ENCODE measurements at regions not wholly inside any gene's neighbourhood (a gene's known extent, or its start where the extent isn't known, plus 50 kb on each side); places are given as distances from the start of the nearest gene placed in this dataset.

DNA sequence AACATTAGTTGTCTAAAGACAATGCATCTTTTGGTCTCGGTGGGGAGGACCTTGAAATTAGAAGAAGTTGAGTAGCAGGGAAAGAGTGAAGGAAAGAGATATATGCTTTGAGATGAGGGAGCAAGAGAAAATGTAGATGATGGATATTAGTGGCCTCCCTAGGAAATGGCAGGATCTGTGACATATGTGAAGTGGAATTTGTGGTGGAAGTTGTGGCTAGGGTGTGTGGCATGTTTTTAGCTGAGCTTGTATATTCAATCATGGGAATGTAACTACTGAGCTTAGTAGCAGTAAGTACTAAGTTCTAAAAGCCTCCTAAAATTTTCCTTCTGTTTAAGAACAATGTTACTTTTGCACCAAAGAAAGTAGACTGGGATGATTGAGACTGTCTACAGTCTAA is 382.8 kb upstream of the CTSO start:
- H3K4me3 ChIP-seq (ENCODE audit: low read depth, low read length): no peak overlapping the region
- no peak overlapping the region for H2AFZ ChIP-seq (ENCODE audit: low read length, unreplicated experiment)
- no peaks in the 10 kb centered on the region for H3K4me1 ChIP-seq (ENCODE audit: control insufficient read depth, insufficient read depth, low read length, unreplicated experiment)
- no peaks in the 10 kb centered on the region for H3K79me2 ChIP-seq (ENCODE audit: control insufficient read depth, insufficient read depth, low read length, unreplicated experiment)
- H3K27ac ChIP-seq (ENCODE audit: low read depth, low read length): no peak overlapping the region
- H3K27me3 ChIP-seq (ENCODE audit: insufficient read depth, low read length): no peaks in the 10 kb centered on the region
- H3K36me3 ChIP-seq (ENCODE audit: insufficient read depth, low read length): no peaks in the 10 kb centered on the region

DNA sequence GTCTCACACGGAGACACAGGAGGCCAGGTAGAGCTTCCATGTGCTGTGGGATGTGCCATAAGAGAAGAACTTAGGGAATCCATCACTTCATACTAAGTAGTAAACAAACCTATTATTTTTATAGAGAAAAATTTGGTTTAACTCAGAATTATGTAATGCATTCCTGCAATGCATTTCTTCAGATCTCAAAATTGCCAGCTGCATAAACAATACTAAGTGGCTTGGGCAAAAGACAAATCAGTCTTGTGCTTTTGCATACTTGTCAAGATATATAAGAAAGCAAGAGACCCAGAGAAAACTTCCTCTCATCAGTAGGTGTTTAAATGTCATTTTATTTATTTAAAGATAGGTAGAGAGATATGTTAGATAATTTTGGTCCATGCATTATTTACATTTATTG is 382.1 kb upstream of the CTSO start:
- Histone ChIP-seq H3K4me3 (ENCODE audit: low read depth, low read length) (no peak overlapping the region), H3K36me3 (ENCODE audit: insufficient read depth, low read length) (no peaks in the 10 kb centered on the region), H3K79me2 (ENCODE audit: control insufficient read depth, insufficient read depth, low read length, unreplicated experiment) (no peaks in the 10 kb centered on the region), H2AFZ (ENCODE audit: low read length, unreplicated experiment) (no peak overlapping the region), H3K4me1 (ENCODE audit: control insufficient read depth, insufficient read depth, low read length, unreplicated experiment) (no peaks in the 10 kb centered on the region), H3K27me3 (ENCODE audit: insufficient read depth, low read length) (no peaks in the 10 kb centered on the region), H3K27ac (ENCODE audit: low read depth, low read length) (no peak overlapping the region)

DNA sequence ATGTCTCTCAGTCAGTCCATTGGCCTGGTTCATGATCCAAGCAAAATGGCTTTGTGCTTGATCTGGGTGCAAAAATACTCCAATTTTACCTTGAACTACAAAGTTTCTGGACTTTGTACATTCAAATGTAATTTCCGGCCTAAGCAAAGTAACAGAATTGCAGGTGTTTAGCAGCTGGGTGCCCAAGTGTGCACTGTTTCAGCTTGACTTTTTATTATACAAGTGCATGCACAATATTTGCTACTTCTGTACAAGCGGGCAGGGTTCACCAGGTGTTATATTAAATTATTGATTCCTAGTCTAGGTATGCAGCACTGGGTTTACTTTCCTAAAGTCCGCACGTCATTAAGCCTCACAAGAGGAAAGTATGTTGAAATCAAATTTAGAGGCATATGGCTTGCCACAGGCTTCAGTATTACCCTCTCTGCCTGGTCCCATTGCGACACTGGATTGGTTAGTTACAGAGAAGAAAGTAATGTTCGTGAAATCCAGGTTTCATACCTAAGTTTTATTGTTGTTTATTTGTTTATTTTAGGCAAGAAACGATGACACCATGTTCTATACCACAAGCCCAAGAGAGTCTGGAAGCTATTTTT is 376.9 kb upstream of the CTSO start:
- no peaks in the 10 kb centered on the region for H3K4me1 ChIP-seq (ENCODE audit: control insufficient read depth, insufficient read depth, low read length, unreplicated experiment)
- H3K27ac ChIP-seq (ENCODE audit: low read depth, low read length): no peak overlapping the region
- no peaks in the 10 kb centered on the region for H3K27me3 ChIP-seq (ENCODE audit: insufficient read depth, low read length)
- no peaks in the 10 kb centered on the region for H3K79me2 ChIP-seq (ENCODE audit: control insufficient read depth, insufficient read depth, low read length, unreplicated experiment)
- no peaks in the 10 kb centered on the region for H3K36me3 ChIP-seq (ENCODE audit: insufficient read depth, low read length)
- no peak overlapping the region for H2AFZ ChIP-seq (ENCODE audit: low read length, unreplicated experiment)
- no peak overlapping the region for H3K4me3 ChIP-seq (ENCODE audit: low read depth, low read length)

DNA sequence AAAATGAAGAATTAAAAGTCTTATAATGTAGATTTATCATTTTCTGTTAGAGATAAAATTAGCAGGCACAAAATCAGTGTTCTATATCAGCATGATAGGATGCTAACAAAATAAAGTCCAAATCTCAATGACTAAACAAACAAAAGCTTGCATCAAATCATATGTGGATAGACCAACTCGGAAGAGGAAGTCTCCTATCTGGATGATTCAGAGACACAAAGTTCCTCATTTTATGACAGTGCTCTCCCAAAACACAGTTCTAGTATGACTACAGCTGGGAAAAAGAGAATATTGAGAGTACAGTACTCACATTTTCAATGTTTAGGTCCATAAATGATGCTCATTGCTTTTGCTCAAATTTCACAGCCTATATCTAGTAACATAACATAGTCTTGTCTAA is 376.1 kb upstream of the CTSO start:
- Histone ChIP-seq H3K79me2 (ENCODE audit: control insufficient read depth, insufficient read depth, low read length, unreplicated experiment) (no peaks in the 10 kb centered on the region), H3K36me3 (ENCODE audit: insufficient read depth, low read length) (no peaks in the 10 kb centered on the region), H2AFZ (ENCODE audit: low read length, unreplicated experiment) (peak overlapping the region; percentile 35), H3K27me3 (ENCODE audit: insufficient read depth, low read length) (no peaks in the 10 kb centered on the region), H3K27ac (ENCODE audit: low read depth, low read length) (no peak overlapping the region), H3K4me1 (ENCODE audit: control insufficient read depth, insufficient read depth, low read length, unreplicated experiment) (no peaks in the 10 kb centered on the region), H3K4me3 (ENCODE audit: low read depth, low read length) (no peak overlapping the region)

DNA sequence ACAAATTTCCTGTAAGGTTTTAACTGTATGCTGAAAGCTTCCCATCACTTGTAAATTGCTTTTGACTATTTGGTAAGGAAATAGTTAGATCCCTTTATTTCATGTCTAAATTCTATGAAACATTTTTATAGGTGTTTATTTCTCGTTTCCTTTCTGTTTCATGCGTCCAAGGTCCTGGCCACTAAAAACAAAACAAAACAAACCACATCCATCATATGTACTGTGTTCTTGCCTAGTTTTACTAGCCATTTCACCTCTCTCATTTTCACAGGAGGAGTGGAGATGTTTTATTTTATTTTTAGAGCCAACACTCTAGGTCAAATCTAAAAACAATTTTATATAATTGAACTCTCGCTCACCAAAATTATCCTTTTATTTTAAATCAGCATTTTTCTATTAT is 375.2 kb upstream of the CTSO start:
- no peak overlapping the region for H3K4me3 ChIP-seq (ENCODE audit: low read depth, low read length)
- H2AFZ ChIP-seq (ENCODE audit: low read length, unreplicated experiment): no peak overlapping the region
- H3K27ac ChIP-seq (ENCODE audit: low read depth, low read length): no peak overlapping the region
- H3K79me2 ChIP-seq (ENCODE audit: control insufficient read depth, insufficient read depth, low read length, unreplicated experiment): no peaks in the 10 kb centered on the region
- H3K4me1 ChIP-seq (ENCODE audit: control insufficient read depth, insufficient read depth, low read length, unreplicated experiment): no peaks in the 10 kb centered on the region
- H3K27me3 ChIP-seq (ENCODE audit: insufficient read depth, low read length): no peaks in the 10 kb centered on the region
- no peaks in the 10 kb centered on the region for H3K36me3 ChIP-seq (ENCODE audit: insufficient read depth, low read length)

DNA sequence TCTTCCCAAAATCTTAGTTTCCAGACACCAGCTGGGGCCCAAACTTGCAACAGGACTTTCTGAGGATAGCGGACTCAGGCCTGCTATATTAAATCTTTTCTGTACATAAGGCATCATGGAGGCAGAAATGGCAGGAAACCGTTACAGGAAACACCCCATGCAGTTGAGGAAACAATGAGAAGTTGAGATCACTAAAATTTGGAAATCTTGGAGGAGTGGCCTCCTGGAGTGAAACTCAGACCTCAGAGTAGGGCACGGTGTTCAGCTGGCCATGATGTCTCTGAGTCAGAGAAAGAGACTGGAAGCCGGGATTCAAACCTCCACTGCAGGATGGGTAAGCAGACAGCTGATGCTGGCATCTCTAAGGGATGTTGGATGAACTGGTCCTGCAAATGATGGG is 372.6 kb upstream of the CTSO start:
- Histone ChIP-seq H3K36me3 (ENCODE audit: insufficient read depth, low read length) (no peaks in the 10 kb centered on the region), H3K79me2 (ENCODE audit: control insufficient read depth, insufficient read depth, low read length, unreplicated experiment) (no peaks in the 10 kb centered on the region), H2AFZ (ENCODE audit: low read length, unreplicated experiment) (no peak overlapping the region), H3K27me3 (ENCODE audit: insufficient read depth, low read length) (no peaks in the 10 kb centered on the region), H3K27ac (ENCODE audit: low read depth, low read length) (no peak overlapping the region), H3K4me3 (ENCODE audit: low read depth, low read length) (no peak overlapping the region), H3K4me1 (ENCODE audit: control insufficient read depth, insufficient read depth, low read length, unreplicated experiment) (peaks cover 22% of the 10 kb centered on the region)

DNA sequence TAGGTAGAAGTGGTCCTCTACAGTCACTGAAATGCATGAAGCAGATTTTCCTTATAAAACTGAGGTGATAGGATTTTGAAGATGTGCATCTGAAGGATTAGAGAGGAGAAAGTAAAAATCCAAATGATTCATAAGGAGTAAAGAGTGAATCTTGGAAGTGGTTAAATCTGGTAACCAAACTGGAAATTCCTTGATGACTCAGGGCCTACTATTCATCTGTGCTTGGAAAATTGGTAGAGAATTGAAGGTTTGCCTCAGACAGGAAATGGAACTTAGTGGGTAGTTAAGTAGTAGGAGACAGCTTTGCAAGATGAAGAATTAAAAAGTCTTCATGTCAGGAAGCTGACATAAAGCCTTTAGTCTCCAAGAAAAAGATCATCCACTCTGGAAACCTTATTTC is 368.9 kb upstream of the CTSO start:
- peak overlapping the region; percentile 37 for H2AFZ ChIP-seq (ENCODE audit: low read length, unreplicated experiment)
- no peaks in the 10 kb centered on the region for H3K27me3 ChIP-seq (ENCODE audit: insufficient read depth, low read length)
- H3K4me1 ChIP-seq (ENCODE audit: control insufficient read depth, insufficient read depth, low read length, unreplicated experiment): peaks cover 32% of the 10 kb centered on the region
- no peaks in the 10 kb centered on the region for H3K79me2 ChIP-seq (ENCODE audit: control insufficient read depth, insufficient read depth, low read length, unreplicated experiment)
- peak overlapping the region; percentile 45; the same call in 1 of the 2 replicates for H3K4me3 ChIP-seq (ENCODE audit: low read depth, low read length)
- no peaks in the 10 kb centered on the region for H3K36me3 ChIP-seq (ENCODE audit: insufficient read depth, low read length)
- H3K27ac ChIP-seq (ENCODE audit: low read depth, low read length): peak overlapping the region; percentile 87

DNA sequence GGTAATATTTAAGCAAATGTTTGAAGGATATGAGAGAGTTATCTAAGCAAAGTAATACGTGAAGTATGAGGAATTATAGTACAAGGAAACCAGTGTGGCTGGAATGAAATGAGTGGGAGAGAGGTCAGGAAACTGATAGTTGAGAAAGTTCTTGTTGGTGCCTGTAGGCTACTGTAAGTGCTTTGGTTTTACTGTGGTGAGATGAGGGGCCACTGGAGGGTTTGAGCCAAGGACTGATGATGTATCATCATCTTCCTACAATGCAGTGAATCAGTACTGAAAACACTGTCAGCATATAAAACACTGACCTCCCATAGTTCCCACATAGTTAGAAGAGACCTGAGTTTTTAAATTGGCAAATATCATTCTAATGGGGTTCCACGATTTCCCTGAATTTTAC is 367.5 kb upstream of the CTSO start:
- no peaks in the 10 kb centered on the region for H3K27me3 ChIP-seq (ENCODE audit: insufficient read depth, low read length)
- peak overlapping the region; percentile 87 for H3K27ac ChIP-seq (ENCODE audit: low read depth, low read length)
- peaks cover 32% of the 10 kb centered on the region for H3K4me1 ChIP-seq (ENCODE audit: control insufficient read depth, insufficient read depth, low read length, unreplicated experiment)
- no peak overlapping the region for H3K4me3 ChIP-seq (ENCODE audit: low read depth, low read length)
- no peaks in the 10 kb centered on the region for H3K36me3 ChIP-seq (ENCODE audit: insufficient read depth, low read length)
- no peaks in the 10 kb centered on the region for H3K79me2 ChIP-seq (ENCODE audit: control insufficient read depth, insufficient read depth, low read length, unreplicated experiment)
- H2AFZ ChIP-seq (ENCODE audit: low read length, unreplicated experiment): peak overlapping the region; percentile 10

DNA sequence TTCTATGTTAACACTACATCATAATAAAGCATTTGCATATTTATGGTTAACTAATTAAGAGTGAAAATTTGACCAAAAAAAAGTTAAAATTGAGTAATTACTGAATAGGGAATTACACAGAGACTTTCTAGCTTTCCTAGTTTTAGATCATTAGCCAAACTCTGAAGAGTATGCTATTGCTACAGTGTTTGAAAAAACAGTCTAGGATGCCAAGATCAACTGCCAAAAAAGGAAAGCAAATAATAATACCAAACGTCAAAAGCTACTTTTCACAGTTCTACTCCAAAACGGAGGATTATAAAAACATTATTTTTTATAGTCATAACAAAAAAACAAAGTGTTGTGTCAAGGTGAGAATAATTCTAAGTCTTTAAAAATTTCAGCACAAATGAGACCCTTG is 359.8 kb upstream of the CTSO start:
- no peak overlapping the region for H3K4me3 ChIP-seq (ENCODE audit: low read depth, low read length)
- no peak overlapping the region for H3K27ac ChIP-seq (ENCODE audit: low read depth, low read length)
- H3K4me1 ChIP-seq (ENCODE audit: control insufficient read depth, insufficient read depth, low read length, unreplicated experiment): peaks cover 5% of the 10 kb centered on the region
- H3K79me2 ChIP-seq (ENCODE audit: control insufficient read depth, insufficient read depth, low read length, unreplicated experiment): no peaks in the 10 kb centered on the region
- peak overlapping the region; percentile 31 for H2AFZ ChIP-seq (ENCODE audit: low read length, unreplicated experiment)
- H3K36me3 ChIP-seq (ENCODE audit: insufficient read depth, low read length): no peaks in the 10 kb centered on the region
- no peaks in the 10 kb centered on the region for H3K27me3 ChIP-seq (ENCODE audit: insufficient read depth, low read length)

DNA sequence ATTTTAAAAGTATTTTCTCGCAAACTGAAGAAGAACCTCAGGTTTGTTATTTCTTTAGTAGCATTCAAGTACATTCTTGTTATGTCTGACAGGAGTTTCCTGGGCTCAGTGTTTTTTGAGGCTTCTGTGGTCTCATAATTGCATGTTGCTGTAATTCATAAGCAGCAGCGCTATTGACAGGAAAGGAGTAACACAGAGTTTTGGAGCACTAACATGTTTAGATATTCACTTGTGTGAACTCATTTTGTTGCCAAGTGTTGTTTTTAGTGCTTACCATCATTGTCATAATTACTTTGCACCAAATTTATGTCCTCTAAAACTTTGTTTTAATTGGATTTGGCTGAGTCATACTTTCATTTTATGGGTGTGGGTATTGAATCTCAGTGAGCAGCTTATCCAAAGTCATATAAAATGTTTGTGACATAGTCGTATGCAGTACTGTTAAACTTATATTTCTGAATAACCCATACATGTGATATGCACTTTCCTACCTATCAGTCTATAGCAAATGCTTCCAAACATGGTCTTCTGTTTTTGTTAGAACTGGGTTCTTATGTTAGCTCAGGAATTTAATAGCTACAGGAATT is 358.7 kb upstream of the CTSO start:
- Histone ChIP-seq H3K4me3 (ENCODE audit: low read depth, low read length) (no peak overlapping the region), H3K79me2 (ENCODE audit: control insufficient read depth, insufficient read depth, low read length, unreplicated experiment) (no peaks in the 10 kb centered on the region), H2AFZ (ENCODE audit: low read length, unreplicated experiment) (peak overlapping the region; percentile 72), H3K27me3 (ENCODE audit: insufficient read depth, low read length) (no peaks in the 10 kb centered on the region), H3K36me3 (ENCODE audit: insufficient read depth, low read length) (no peaks in the 10 kb centered on the region), H3K4me1 (ENCODE audit: control insufficient read depth, insufficient read depth, low read length, unreplicated experiment) (peaks cover 5% of the 10 kb centered on the region), H3K27ac (ENCODE audit: low read depth, low read length) (no peak overlapping the region)

DNA sequence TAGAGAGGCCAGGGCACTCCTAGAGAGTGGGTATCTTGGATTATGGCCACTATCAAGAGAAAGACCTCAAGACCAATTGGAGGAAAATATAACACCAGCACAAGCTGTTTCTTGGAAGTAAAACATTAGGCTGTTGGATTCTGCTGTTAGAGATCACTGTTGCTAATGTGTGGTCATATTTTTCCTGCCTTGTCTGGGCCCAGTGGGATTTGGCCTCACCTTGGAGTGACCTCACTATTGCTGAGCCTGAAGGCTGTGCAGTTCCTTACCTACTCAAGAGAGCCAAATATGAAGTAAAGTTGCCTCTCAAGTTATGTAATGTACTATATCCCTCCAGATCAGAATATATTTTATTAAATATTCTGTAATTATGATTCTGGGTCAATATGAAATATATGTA is 355.4 kb upstream of the CTSO start:
- Histone ChIP-seq H3K4me3 (ENCODE audit: low read depth, low read length) (no peak overlapping the region), H3K36me3 (ENCODE audit: insufficient read depth, low read length) (no peaks in the 10 kb centered on the region), H3K27me3 (ENCODE audit: insufficient read depth, low read length) (no peaks in the 10 kb centered on the region), H3K79me2 (ENCODE audit: control insufficient read depth, insufficient read depth, low read length, unreplicated experiment) (no peaks in the 10 kb centered on the region), H3K4me1 (ENCODE audit: control insufficient read depth, insufficient read depth, low read length, unreplicated experiment) (peaks cover 5% of the 10 kb centered on the region), H3K27ac (ENCODE audit: low read depth, low read length) (no peak overlapping the region), H2AFZ (ENCODE audit: low read length, unreplicated experiment) (no peak overlapping the region)
